WI38 (cell line): ENCODE measurements at regions not wholly inside any gene's neighbourhood (a gene's known extent, or its start where the extent isn't known, plus 50 kb on each side); places are given as distances from the start of the nearest gene placed in this dataset.
"Not testable (repeated sequence)": the region's sequence is repeated elsewhere in the genome, so short reads cannot be mapped to it uniquely, and the experiment has no call there.

Source experiments
- H3K4me3 ChIP-seq: 2 replicates; pipeline ENCODE4 v1.5.1; 2011; ENCODE audit warnings: low read depth, mild to moderate bottlenecking, control low read depth, low read length
- CTCF ChIP-seq: IDR thresholded peaks from 2 replicates; pipeline ENCODE4 v1.5.1; 2012; ENCODE audit warnings: low read depth, mild to moderate bottlenecking, control low read depth, low read length

GRCh38 chr12:125860672-125861288 lies 795.5 kb downstream of the AACS start:
- H3K4me3 ChIP-seq: no peak overlapping the region
- TF ChIP-seq CTCF: no peak

GRCh38 chr12:125861299-125862281 lies 796.4 kb downstream of the AACS start:
- no peak for TF ChIP-seq CTCF
- H3K4me3 ChIP-seq: no peak overlapping the region

GRCh38 chr12:125865236-125865635 lies 800.0 kb downstream of the AACS start:
- not testable (repeated sequence) for H3K4me3 ChIP-seq

GRCh38 chr12:125871811-125872594 lies 806.8 kb downstream of the AACS start:
- H3K4me3 ChIP-seq: no peak overlapping the region
- no peak for TF ChIP-seq CTCF

- H3K4me3 ChIP-seq: no peak overlapping the region
- TF ChIP-seq CTCF: no peak
Observed at GRCh38 chr12:125873016-125873415, 807.8 kb downstream of the AACS start.

- TF ChIP-seq CTCF: no peak
Observed at GRCh38 chr12:125878483-125878882, 813.2 kb downstream of the AACS start.

GRCh38 chr12:125882141-125882540 lies 816.9 kb downstream of the AACS start:
- no peak overlapping the region for H3K4me3 ChIP-seq
- TF ChIP-seq CTCF: no peak

More at GRCh38 chr12:125878483-125878882, 813.2 kb downstream of the AACS start:
- no peak overlapping the region for H3K4me3 ChIP-seq
